Osteoblast (primary cell): ENCODE measurements at regions not wholly inside any gene's neighbourhood (a gene's known extent, or its start where the extent isn't known, plus 50 kb on each side); places are given as distances from the start of the nearest gene placed in this dataset.
A peak's percentile ranks its signal among the peaks of the same experiment; 100 is the strongest.
"Not testable (repeated sequence)": the region's sequence is repeated elsewhere in the genome, so short reads cannot be mapped to it uniquely, and the experiment has no call there.

Experiments used
- DNase-seq: peaks from one replicate; pipeline ENCODE4 v3.0.0; 2011; ENCODE audit warnings: low spot score, mixed read lengths; ENCODE audit not compliant: insufficient read length; ENCODE audit errors: missing footprints
- H2AFZ ChIP-seq: 2 replicates; pipeline ENCODE4 v1.6.0; 2011; ENCODE audit warnings: mild to moderate bottlenecking, low read length
- H3K27ac ChIP-seq: 2 replicates; pipeline ENCODE4 v1.5.1; 2011; ENCODE audit warnings: mild to moderate bottlenecking, low read depth, low read length, moderate library complexity
- H3K27me3 ChIP-seq: 2 replicates; pipeline ENCODE4 v1.6.0; 2012; ENCODE audit warnings: mild to moderate bottlenecking, control low read depth, inconsistent platforms, low read length, moderate library complexity; ENCODE audit not compliant: insufficient read depth
- H3K36me3 ChIP-seq: 2 replicates; pipeline ENCODE4 v1.5.1; 2011; ENCODE audit warnings: mild to moderate bottlenecking, low read length, control low read depth, moderate library complexity; ENCODE audit not compliant: insufficient read depth
- H3K4me1 ChIP-seq: 2 replicates; pipeline ENCODE4 v1.5.1; 2011; ENCODE audit warnings: mild to moderate bottlenecking, low read length, control low read depth, moderate library complexity; ENCODE audit not compliant: insufficient read depth
- H3K4me2 ChIP-seq: 2 replicates; pipeline ENCODE4 v1.6.0; 2011; ENCODE audit warnings: mild to moderate bottlenecking, low read length; ENCODE audit not compliant: insufficient read depth
- H3K4me3 ChIP-seq: fragments of 200-600 bp; sonication (generic); 3 replicates; pipeline ENCODE4 v1.5.1; 2012; ENCODE audit warnings: mild to moderate bottlenecking, low read length, inconsistent platforms; ENCODE audit not compliant: insufficient read depth
- H3K79me2 ChIP-seq: 2 replicates; pipeline ENCODE4 v1.6.0; 2012; ENCODE audit warnings: mild to moderate bottlenecking, low read length, control low read depth, inconsistent platforms; ENCODE audit not compliant: insufficient read depth
- H3K9me3 ChIP-seq: 2 replicates; pipeline ENCODE4 v1.5.1; 2011; ENCODE audit warnings: low read depth, low read length, control low read depth
- H4K20me1 ChIP-seq: 2 replicates; pipeline ENCODE4 v1.6.0; 2012; ENCODE audit warnings: mild to moderate bottlenecking, low read length, control low read depth; ENCODE audit not compliant: insufficient read depth
- CTCF ChIP-seq: IDR thresholded peaks from 2 replicates; pipeline ENCODE4 v1.5.1; 2011; ENCODE audit warnings: mild to moderate bottlenecking, low read depth, low read length, moderate library complexity; ENCODE audit errors: extremely low read depth

DNA sequence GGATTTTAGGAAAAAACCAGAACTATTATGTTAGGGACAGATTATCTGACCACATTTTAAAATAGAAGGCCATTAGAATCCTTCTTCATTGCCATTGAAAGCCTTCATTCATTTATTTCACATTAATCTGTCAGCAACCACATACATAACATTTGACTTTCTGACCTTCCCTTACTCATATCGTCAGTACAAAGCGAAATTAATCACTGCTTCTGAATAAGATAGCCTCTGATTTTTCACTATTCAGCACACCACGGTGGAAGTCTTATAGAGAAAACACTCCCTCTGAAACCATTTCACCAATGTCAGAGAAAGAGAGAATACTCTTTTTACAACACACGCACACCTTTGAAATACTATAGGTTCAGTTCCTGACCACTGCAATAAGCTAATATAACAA lies 442.5 kb upstream of the ID4 start:
- Histone ChIP-seq H4K20me1 (no peaks in the 10 kb centered on the region), H3K4me3 (no peak overlapping the region), H3K4me1 (no peaks in the 10 kb centered on the region), H3K9me3 (no peaks in the 10 kb centered on the region), H3K27me3 (no peaks in the 10 kb centered on the region), H3K27ac (no peak overlapping the region), H3K4me2 (no peak overlapping the region), H2AFZ (no peak overlapping the region), H3K36me3 (no peaks in the 10 kb centered on the region), H3K79me2 (no peaks in the 10 kb centered on the region)
- DNase-seq, result no peak
- TF ChIP-seq CTCF, result no peak

DNA sequence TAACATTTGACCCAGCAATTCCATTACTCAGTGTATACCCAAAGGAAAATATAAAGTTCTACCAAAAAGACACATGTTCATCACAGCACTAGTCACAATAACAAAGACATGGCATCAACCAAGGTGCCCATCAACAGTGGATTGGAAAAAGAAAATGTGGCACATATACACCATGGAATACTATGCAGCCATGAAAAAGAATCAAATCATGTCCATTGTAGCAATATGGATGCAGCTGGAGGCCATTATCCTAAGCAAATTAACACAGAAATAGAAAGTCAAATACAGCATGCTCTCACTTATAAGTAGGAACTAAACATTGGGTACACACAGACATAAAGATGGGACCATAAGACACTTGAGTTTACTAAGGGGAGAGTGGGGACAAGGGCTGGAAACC lies 441.9 kb upstream of the ID4 start:
- H3K4me3 ChIP-seq, result no peak overlapping the region
- no peaks in the 10 kb centered on the region for H3K79me2 ChIP-seq
- H3K4me2 ChIP-seq, result no peak overlapping the region
- H3K4me1 ChIP-seq, result no peaks in the 10 kb centered on the region
- no peak overlapping the region for H3K27ac ChIP-seq
- TF ChIP-seq CTCF, result no peak
- H4K20me1 ChIP-seq, result no peaks in the 10 kb centered on the region
- H3K9me3 ChIP-seq, result no peaks in the 10 kb centered on the region
- no peak for DNase-seq
- H2AFZ ChIP-seq, result no peak overlapping the region
- H3K27me3 ChIP-seq, result no peaks in the 10 kb centered on the region
- no peaks in the 10 kb centered on the region for H3K36me3 ChIP-seq

DNA sequence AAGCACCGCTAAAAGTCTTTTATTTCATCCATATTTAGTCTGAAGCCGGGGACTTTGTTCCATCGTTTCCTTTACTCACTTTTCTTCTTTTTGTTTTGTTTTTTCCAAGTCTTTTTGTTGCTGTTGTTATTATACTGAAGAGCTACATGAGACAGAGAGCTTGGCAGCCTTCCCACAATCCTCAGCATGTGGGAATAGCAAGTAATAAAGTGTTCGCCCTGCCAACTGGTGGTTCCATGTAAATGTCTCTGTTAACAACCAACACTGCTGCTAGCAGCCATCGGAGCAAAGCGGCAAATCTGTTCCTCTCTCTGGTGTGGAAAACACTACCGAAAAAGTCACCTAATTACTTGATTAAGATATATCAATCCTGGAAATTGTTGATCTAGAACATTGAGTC lies 437.8 kb upstream of the ID4 start:
- Histone ChIP-seq H3K4me2 (peak overlapping the region; percentile 18), H2AFZ (no peak overlapping the region), H3K4me1 (no peaks in the 10 kb centered on the region), H3K36me3 (no peaks in the 10 kb centered on the region), H3K27ac (no peak overlapping the region), H4K20me1 (no peaks in the 10 kb centered on the region), H3K9me3 (peaks cover 4% of the 10 kb centered on the region), H3K27me3 (no peaks in the 10 kb centered on the region), H3K79me2 (no peaks in the 10 kb centered on the region), H3K4me3 (no peak overlapping the region)
- no peak for TF ChIP-seq CTCF
- no peak for DNase-seq

GRCh38 chr6:19404884-19405283 lies 432.3 kb upstream of the ID4 start:
- not testable (repeated sequence) for DNase-seq, H3K36me3 ChIP-seq, H3K4me2 ChIP-seq, H3K4me1 ChIP-seq, H3K79me2 ChIP-seq, H3K9me3 ChIP-seq, H4K20me1 ChIP-seq, H3K4me3 ChIP-seq, H2AFZ ChIP-seq, H3K27me3 ChIP-seq, H3K27ac ChIP-seq

DNA sequence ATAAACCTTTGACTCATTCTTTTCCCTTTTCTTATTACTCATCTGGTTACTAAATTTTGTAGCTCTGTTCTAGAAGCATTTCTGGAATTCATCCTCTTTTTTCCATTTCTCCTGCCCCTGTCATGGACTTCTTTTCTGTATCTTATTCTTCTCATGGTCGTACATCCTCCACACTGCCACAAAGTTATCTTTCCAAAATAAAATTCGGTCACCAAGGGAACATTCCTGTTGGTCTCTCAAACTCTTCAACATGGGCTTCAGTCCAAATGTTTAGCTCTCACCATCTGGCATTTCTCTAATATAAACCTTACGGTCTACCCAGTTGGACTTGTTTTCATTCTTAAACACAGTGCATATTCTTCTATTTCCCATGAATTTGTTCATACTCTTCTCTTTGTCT lies 428.8 kb upstream of the ID4 start:
- no peak for TF ChIP-seq CTCF
- no peak for DNase-seq
- H3K4me2 ChIP-seq, result no peak overlapping the region
- H3K79me2 ChIP-seq, result no peaks in the 10 kb centered on the region
- H3K4me1 ChIP-seq, result peaks cover 9% of the 10 kb centered on the region
- H3K9me3 ChIP-seq, result peaks cover 7% of the 10 kb centered on the region
- no peak overlapping the region for H3K27ac ChIP-seq
- H3K4me3 ChIP-seq, result no peak overlapping the region
- H2AFZ ChIP-seq, result no peak overlapping the region
- H3K27me3 ChIP-seq, result no peaks in the 10 kb centered on the region
- H4K20me1 ChIP-seq, result no peaks in the 10 kb centered on the region
- no peaks in the 10 kb centered on the region for H3K36me3 ChIP-seq
